ENCODE measurements at regions not wholly inside any gene's neighbourhood (a gene's known extent, or its start where the extent isn't known, plus 50 kb on each side); places are given as distances from the start of the nearest gene placed in this dataset.

DNA sequence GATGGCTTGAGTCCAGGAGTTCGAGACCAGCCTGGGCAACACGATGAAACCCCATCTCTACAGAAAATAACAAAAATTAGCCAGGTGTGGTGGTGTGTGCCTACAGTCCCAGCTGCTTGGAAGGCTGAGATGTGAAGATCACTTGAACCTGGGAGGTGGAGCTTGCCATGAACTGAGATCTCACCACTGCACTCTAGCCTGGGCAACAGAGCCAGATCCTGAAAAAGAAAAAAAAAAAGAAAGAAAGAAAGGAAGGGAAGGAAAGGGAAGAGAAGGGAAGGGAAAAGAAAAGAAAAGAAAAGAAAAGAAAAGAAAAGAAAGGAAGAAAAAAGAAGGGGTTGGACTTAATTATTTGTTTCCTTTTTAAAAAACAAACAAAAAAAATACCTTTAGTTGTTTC, 764.2 kb downstream of the IRX1 start:
- ChIA-PET CTCF (no interaction called here), POLR2A (no interaction called here)
- no peak overlapping the region for H3K4me3 ChIP-seq (ENCODE audit: low read depth, low read length)
- no peak for DNase-seq (ENCODE audit: low read depth, low spot score)
- TF ChIP-seq, protein P1, sequence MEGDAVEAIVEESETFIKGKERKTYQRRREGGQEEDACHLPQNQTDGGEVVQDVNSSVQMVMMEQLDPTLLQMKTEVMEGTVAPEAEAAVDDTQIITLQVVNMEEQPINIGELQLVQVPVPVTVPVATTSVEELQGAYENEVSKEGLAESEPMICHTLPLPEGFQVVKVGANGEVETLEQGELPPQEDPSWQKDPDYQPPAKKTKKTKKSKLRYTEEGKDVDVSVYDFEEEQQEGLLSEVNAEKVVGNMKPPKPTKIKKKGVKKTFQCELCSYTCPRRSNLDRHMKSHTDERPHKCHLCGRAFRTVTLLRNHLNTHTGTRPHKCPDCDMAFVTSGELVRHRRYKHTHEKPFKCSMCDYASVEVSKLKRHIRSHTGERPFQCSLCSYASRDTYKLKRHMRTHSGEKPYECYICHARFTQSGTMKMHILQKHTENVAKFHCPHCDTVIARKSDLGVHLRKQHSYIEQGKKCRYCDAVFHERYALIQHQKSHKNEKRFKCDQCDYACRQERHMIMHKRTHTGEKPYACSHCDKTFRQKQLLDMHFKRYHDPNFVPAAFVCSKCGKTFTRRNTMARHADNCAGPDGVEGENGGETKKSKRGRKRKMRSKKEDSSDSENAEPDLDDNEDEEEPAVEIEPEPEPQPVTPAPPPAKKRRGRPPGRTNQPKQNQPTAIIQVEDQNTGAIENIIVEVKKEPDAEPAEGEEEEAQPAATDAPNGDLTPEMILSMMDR (IDR thresholded peaks at IDR 0.05; ENCODE audit: insufficient read depth, low read length, missing control alignments) = no peak

DNA sequence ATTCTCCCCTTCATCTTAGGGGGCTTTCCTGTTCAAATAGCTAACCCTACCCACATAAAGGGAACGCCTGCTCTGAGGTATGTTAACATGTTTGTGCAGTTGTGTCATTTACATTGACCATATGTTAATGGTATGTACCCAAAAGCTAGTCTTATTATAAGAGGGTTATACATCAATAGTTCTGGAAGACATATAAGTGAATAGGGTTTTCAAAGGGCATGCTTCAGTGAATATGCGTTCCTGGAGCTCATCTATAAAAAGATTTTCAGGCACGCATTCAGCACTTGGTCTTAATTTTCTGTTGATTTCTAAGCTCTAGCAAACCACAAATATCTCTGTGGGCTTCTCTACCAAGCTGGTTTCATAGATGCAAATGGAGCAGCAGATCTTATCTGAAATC, 766.1 kb downstream of the IRX1 start:
- CTCF ChIA-PET = no interaction called here
- no peak overlapping the region for H3K4me3 ChIP-seq (ENCODE audit: low read depth, low read length)
- TF ChIP-seq, protein P1 (IDR thresholded peaks at IDR 0.05; ENCODE audit: insufficient read depth, low read length, missing control alignments) = no peak
- DNase-seq (ENCODE audit: low read depth, low spot score) = no peak
- POLR2A ChIA-PET = no interaction called here

DNA sequence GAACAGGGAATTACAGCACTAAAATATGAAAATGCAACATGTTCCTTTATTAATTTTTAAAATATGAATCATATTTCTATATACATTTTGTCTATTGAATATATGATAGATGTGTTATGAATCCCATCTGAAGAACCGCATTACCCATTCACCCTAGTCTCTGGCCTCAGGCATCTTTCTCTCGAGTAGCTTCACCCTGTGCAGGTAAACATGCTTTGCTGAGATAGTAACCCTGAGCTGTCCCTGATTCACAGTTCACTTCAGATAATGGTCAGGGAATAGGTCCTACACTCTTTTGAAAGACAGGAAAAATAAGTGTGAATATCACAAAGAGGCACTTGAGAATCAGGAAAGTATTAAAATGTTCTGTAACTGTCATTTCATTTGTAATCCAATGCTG, 766.8 kb downstream of the IRX1 start:
- TF ChIP-seq, protein P1 (IDR thresholded peaks at IDR 0.05; ENCODE audit: insufficient read depth, low read length, missing control alignments) = no peak
- ChIA-PET POLR2A (no interaction called here), CTCF (no interaction called here)
- no peak overlapping the region for H3K4me3 ChIP-seq (ENCODE audit: low read depth, low read length)
- DNase-seq (ENCODE audit: low read depth, low spot score) = no peak

DNA sequence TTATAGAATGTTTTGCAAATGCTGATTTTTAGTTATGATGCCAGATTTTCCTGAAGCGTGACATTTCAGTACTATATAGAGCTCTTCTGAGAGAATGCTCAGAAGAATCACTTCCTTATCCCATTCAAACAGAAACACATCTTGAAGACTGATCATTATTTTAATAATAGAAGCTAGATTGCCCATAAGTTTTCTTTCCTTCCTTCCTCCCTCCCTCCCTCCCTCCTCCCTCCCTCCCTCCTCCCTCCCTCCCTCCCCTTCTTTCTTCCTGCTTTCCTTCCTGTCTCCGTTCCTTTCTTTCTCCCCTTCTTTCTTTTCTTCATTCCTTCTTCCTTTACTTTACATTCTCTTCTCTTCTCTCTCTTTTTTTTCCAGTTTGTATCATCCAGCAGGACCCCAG, 767.4 kb downstream of the IRX1 start:
- ChIA-PET CTCF (no interaction called here), POLR2A (no interaction called here)
- no peak overlapping the region for H3K4me3 ChIP-seq (ENCODE audit: low read depth, low read length)
- TF ChIP-seq, protein P1 (IDR thresholded peaks at IDR 0.05; ENCODE audit: insufficient read depth, low read length, missing control alignments) = no peak
- DNase-seq (ENCODE audit: low read depth, low spot score) = no peak

DNA sequence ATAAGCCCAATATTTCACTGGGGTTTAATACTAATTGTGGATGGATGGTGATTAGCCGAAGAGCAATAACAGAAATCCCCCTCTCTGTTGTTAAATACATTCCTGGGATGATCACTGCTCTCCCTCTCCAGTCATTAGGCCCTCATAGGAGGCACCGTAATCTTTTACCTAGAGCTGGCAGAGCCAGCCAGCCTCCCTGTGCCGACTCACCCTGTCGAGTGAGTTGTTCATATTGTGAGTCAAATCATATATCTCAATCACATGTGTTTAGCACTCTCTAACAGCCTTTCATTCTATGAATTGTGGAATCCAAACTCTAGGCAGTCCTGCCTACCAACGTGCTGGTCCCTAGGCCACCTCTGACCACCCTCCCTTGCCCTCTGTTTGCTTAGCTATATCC, 771.0 kb downstream of the IRX1 start:
- POLR2A ChIA-PET = no interaction called here
- no peak for DNase-seq (ENCODE audit: low read depth, low spot score)
- no peak overlapping the region for H3K4me3 ChIP-seq (ENCODE audit: low read depth, low read length)
- CTCF ChIA-PET = no interaction called here
- TF ChIP-seq, protein P1 (IDR thresholded peaks at IDR 0.05; ENCODE audit: insufficient read depth, low read length, missing control alignments) = no peak

DNA sequence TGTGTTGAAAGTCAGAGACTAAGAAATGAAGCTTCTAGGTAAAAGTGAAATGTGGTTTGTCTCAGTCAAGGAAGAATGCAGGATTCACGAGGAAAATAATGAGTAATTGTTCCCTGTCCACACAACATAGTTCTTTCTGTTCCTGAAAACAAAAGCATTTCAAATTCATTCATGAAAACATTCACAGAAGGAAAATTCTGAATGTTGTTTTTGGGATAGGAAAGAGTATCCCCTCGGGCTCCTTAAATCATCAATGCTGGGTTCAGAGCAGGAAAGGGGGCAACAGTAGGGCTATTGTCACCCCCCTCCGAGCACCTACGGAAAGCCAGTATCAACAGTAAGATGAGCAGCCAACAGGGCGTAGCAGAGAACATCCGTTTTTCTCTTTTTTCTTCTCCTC, 769.9 kb upstream of the ADAMTS16 start:
- CTCF ChIA-PET = no interaction called here
- H3K4me3 ChIP-seq (ENCODE audit: low read depth, low read length) = no peak overlapping the region
- POLR2A ChIA-PET = no interaction called here
- TF ChIP-seq, protein P1 (IDR thresholded peaks at IDR 0.05; ENCODE audit: insufficient read depth, low read length, missing control alignments) = no peak
- DNase-seq (ENCODE audit: low read depth, low spot score) = no peak
